ENCODE measurements at regions not wholly inside any gene's neighbourhood (a gene's known extent, or its start where the extent isn't known, plus 50 kb on each side); places are given as distances from the start of the nearest gene placed in this dataset.

DNA sequence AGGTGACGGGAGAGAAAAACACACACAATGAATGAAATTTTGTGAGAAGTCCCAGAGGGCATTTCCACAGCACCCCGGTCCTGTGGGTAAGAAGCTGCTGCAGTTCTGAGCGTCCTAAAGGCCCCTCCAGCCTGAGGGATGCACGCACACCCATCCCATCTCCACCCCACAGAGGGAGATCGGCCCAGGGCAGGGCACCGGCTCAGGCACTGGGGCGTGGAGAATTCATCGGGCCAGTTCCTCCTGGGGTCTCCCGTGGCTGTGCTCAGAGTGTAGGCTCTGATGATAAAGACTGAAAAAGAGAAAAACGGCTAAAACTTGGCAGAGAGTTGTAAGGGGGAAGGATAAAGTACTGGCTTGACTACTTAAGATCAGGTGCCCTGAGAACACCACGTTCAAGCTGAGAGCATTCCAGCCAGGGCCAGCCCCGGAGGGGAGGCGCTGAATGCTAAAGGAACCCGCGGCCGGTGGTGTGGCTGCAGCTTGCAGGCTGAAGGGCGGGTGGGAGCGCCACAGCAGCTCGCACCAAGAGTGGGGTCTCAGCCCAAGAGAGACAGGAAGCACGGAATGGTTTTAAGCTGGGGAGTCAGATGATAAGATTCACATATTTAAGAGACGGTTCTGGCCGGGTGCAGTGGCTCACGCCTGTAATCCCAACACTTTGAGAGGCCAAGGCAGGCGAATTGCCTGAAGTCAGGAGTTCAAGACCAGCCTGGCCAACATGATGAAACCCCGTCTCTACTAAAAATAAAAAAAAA is 121.9 kb upstream of the SPACA7 start:
- H3K4me3 ChIP-seq (ENCODE audit: extremely low read depth, insufficient read depth, low read length, poor library complexity, severe bottlenecking) = no peak overlapping the region
- no peaks in the 10 kb centered on the region for H3K9me3 ChIP-seq (ENCODE audit: control insufficient read depth, low read length)
- WGBS, 2 experiments (ENCODE audit: insufficient coverage in 2 of 2) = 82 to 85% methylated on average over 19 of the region's 25 CpGs
- H3K4me1 ChIP-seq (ENCODE audit: control insufficient read depth, insufficient read depth, low read length, poor library complexity, severe bottlenecking) = no peaks in the 10 kb centered on the region
- no peaks in the 10 kb centered on the region for H3K36me3 ChIP-seq (ENCODE audit: control insufficient read depth, insufficient read depth, low read length)
- H3K27ac ChIP-seq (ENCODE audit: low read depth, low read length, severe bottlenecking) = no peak overlapping the region

DNA sequence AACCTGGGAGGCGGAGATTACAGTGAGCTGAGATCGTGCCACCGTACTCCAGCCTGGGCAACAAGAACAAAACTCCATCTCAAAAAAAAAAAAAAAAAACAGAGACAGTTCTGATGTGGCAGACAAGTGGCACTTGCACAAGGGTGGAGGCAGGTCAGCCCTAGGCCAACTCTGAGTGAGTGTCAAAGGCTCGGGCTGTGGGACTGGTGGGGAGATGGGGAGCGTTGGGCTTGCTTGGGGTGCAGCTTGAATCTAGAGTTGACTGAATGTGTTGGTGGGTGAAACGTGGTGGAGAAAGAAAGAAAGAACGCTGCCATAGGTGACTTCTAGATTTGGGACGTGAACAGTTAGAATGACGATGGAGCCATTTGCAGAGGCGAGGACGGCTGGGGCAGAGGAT is 121.3 kb upstream of the SPACA7 start:
- WGBS, 2 experiments (ENCODE audit: insufficient coverage in 2 of 2) = 84 to 96% methylated on average over 5 to 9 of the region's 11 CpGs
- Histone ChIP-seq H3K9me3 (ENCODE audit: control insufficient read depth, low read length) (no peaks in the 10 kb centered on the region), H3K36me3 (ENCODE audit: control insufficient read depth, insufficient read depth, low read length) (no peaks in the 10 kb centered on the region), H3K4me1 (ENCODE audit: control insufficient read depth, insufficient read depth, low read length, poor library complexity, severe bottlenecking) (no peaks in the 10 kb centered on the region), H3K4me3 (ENCODE audit: extremely low read depth, insufficient read depth, low read length, poor library complexity, severe bottlenecking) (no peak overlapping the region), H3K27ac (ENCODE audit: low read depth, low read length, severe bottlenecking) (no peak overlapping the region)

DNA sequence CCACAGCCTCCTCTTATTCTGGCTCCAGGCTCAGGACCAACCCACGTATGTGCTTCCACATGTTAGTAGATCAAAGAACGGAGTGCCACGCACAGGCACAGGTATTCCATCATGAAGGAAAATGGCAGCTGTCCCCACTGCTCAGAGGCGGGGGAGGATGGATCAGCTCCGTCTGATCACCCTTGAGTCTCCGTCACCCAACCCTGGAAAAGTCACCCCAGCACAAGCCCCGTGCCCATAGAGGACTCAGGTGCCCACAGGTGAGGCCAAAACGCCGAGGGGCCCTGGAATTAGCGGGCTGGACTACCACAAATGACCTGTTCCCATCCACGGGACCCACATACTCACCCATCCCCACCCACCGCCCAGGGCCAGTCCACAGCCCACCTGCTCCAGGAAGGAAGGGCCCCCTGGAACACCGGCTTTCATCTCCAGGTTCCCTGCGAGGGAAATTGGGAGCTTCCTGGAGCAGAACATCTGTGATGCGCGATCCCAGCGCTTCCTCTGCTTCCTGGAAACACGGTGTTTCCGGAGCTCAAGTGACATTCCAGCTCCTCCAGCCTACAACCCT is 120.5 kb upstream of the SPACA7 start:
- H3K9me3 ChIP-seq (ENCODE audit: control insufficient read depth, low read length) = no peaks in the 10 kb centered on the region
- 86 to 90% methylated on average over 17 to 18 of the region's 19 CpGs for WGBS, 2 experiments (ENCODE audit: insufficient coverage in 2 of 2)
- no peaks in the 10 kb centered on the region for H3K4me1 ChIP-seq (ENCODE audit: control insufficient read depth, insufficient read depth, low read length, poor library complexity, severe bottlenecking)
- no peak overlapping the region for H3K27ac ChIP-seq (ENCODE audit: low read depth, low read length, severe bottlenecking)
- H3K36me3 ChIP-seq (ENCODE audit: control insufficient read depth, insufficient read depth, low read length) = no peaks in the 10 kb centered on the region
- no peak overlapping the region for H3K4me3 ChIP-seq (ENCODE audit: extremely low read depth, insufficient read depth, low read length, poor library complexity, severe bottlenecking)

DNA sequence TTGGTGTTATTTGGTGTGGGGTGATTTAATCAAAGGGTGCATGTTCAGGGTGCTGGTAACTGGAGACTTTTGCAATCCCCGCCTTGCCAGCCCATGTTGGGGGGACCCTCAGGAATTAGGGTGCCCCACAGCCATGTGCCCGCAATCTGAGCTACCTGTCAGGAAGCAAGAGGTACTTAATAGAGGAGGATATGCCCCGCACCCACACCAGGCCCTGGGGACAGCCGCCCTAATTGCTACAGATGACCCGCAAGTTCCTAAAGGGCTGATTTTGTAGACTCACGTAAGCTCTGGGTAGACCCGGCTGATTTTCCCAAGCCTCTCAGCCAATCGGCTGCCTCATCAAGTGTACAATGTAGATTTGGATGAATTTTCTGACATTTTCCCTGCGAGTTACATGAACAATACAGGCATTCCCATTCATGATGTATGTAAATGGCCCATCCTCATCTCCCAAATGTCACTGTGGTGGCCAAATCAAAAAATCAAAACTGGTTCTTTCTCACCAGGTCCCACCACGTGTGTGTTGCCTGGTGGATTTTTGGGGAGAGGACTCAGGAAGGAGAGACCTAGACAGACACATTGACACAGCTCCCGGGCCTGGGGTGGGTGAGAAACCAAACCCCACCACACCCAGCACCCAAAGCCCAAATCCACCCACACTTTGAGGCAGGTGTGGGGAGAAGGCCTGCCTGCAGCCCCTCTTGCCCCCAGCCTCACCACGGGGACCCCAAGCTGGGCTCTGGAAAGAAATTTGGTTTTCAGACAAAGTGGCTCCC is 119.2 kb upstream of the SPACA7 start:
- no peaks in the 10 kb centered on the region for H3K4me1 ChIP-seq (ENCODE audit: control insufficient read depth, insufficient read depth, low read length, poor library complexity, severe bottlenecking)
- no peaks in the 10 kb centered on the region for H3K9me3 ChIP-seq (ENCODE audit: control insufficient read depth, low read length)
- 91 to 95% methylated on average over 9 of the region's 12 CpGs for WGBS, 2 experiments (ENCODE audit: insufficient coverage in 2 of 2)
- no peak overlapping the region for H3K27ac ChIP-seq (ENCODE audit: low read depth, low read length, severe bottlenecking)
- no peaks in the 10 kb centered on the region for H3K36me3 ChIP-seq (ENCODE audit: control insufficient read depth, insufficient read depth, low read length)
- H3K4me3 ChIP-seq (ENCODE audit: extremely low read depth, insufficient read depth, low read length, poor library complexity, severe bottlenecking) = no peak overlapping the region

DNA sequence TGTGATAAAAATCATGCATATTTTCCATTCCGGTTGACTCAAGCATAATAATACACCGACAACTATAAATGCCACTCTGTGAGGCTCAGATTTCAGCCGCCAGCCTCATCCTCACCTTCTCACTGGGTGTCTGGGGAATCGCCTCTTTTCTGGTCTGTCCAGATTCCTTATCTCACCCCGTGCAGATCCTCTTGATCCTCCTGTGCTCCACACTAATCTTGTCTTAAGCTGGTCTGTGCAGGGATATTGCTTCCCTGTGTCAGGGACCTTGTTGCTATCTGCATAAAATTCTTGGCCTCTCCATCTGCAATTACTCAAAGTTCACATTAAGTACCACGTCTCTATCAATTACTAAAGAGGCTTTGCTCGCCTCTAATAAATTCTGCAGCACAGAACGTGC is 116.6 kb upstream of the SPACA7 start:
- H3K4me1 ChIP-seq (ENCODE audit: control insufficient read depth, insufficient read depth, low read length, poor library complexity, severe bottlenecking) = no peaks in the 10 kb centered on the region
- 82 to 86% methylated on average over 5 of the region's 8 CpGs for WGBS, 2 experiments (ENCODE audit: insufficient coverage in 2 of 2)

DNA sequence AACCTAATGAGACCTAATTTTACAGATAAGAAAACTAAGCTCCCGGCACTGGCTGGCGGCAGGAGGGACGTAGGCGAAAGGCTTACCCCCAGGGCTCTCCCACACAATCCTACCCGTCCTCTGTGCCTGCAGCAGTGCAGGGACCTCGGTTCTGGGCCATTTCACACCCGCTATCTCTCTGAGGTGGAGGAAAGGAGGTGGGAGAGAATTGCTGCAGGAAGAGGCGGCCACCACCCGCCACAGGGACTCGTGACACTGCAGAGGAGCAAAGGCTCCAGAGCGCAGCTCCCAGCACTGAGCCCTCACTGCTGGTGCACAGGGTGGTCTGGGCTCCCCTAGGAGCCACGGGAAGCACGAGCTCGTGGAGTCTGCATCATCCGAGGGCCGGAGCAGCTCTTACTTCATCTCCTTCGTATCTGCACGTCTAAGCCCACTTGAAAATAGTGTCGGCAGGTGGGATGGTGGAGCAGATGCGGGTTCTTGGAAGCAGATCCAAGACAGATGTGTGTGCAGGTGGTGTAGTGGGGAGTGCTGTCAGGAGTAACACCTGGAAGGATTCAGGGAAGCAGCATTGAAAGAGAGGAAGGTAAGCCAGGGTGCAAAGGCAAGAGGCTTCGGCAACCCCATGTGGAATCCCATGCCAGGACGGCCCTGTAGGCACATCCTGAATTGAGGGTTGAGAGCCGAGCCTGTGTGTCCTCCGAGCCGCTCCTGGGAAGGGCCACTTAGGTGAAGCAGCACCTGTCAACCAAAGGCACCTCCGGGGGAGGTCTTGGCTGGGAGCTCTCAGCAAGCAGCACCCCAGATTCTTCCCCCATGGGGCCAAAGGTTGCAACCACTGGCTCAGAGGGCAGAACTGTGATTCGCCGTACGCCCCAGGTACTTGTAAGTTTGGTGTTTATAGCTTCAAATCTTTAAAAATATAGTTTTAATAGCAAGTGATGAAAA is 115.8 kb upstream of the SPACA7 start:
- Histone ChIP-seq H3K36me3 (ENCODE audit: control insufficient read depth, insufficient read depth, low read length) (no peaks in the 10 kb centered on the region), H3K4me3 (ENCODE audit: extremely low read depth, insufficient read depth, low read length, poor library complexity, severe bottlenecking) (no peak overlapping the region), H3K27ac (ENCODE audit: low read depth, low read length, severe bottlenecking) (no peak overlapping the region), H3K9me3 (ENCODE audit: control insufficient read depth, low read length) (no peaks in the 10 kb centered on the region), H3K4me1 (ENCODE audit: control insufficient read depth, insufficient read depth, low read length, poor library complexity, severe bottlenecking) (no peaks in the 10 kb centered on the region)
- WGBS, 2 experiments (ENCODE audit: insufficient coverage in 2 of 2) = 90% methylated on average over 19 to 23 of the region's 29 CpGs

More for the DNA sequence above, 116.6 kb upstream of the SPACA7 start:
- no peak overlapping the region for H3K4me3 ChIP-seq (ENCODE audit: extremely low read depth, insufficient read depth, low read length, poor library complexity, severe bottlenecking)
- no peak overlapping the region for H3K27ac ChIP-seq (ENCODE audit: low read depth, low read length, severe bottlenecking)
- H3K9me3 ChIP-seq (ENCODE audit: control insufficient read depth, low read length) = no peaks in the 10 kb centered on the region
- no peaks in the 10 kb centered on the region for H3K36me3 ChIP-seq (ENCODE audit: control insufficient read depth, insufficient read depth, low read length)

DNA sequence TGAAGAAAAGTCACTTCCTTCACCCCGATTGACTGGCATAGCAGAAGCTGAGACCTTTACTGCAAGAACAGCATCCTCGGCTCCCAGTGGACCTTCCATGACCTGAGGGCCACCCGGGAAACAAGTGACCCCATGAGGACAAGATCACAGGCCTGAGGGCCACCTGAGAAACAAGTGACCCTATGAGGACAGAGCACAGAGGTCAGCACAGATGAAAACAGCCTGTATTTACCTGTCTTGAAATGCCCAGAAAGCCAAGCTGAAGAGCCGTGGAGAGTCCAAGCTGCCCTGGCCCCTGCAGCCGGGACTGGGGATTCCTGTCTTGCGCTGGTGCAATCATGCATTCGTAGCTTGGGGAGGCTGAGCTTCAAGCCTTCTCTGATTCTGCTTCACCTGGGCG is 114.2 kb upstream of the SPACA7 start:
- WGBS, 2 experiments (ENCODE audit: insufficient coverage in 2 of 2) = 87 to 93% methylated on average over 8 of the region's 8 CpGs
- Histone ChIP-seq H3K4me3 (ENCODE audit: extremely low read depth, insufficient read depth, low read length, poor library complexity, severe bottlenecking) (no peak overlapping the region), H3K4me1 (ENCODE audit: control insufficient read depth, insufficient read depth, low read length, poor library complexity, severe bottlenecking) (no peaks in the 10 kb centered on the region), H3K36me3 (ENCODE audit: control insufficient read depth, insufficient read depth, low read length) (no peaks in the 10 kb centered on the region), H3K27ac (ENCODE audit: low read depth, low read length, severe bottlenecking) (no peak overlapping the region), H3K9me3 (ENCODE audit: control insufficient read depth, low read length) (no peaks in the 10 kb centered on the region)

DNA sequence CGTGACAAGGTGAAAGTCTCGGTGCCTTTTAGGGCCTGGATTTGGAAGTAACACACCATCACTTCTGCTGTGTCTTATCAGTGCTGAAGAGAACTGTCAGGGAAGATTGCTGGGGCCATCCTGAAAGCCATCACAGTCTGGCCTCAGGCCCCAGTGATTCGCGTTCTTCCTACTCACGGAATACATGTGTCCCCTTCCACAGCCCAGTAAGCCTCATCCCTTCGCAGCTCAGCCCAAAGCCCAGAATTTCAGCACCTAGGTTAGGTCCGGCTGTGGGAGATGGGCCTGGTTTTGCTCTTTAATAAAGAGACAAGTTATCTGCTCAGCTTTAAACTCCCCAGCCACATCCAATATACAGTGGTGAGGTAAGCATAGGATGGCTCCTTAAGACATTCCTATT is 113.0 kb upstream of the SPACA7 start:
- Histone ChIP-seq H3K4me3 (ENCODE audit: extremely low read depth, insufficient read depth, low read length, poor library complexity, severe bottlenecking) (no peak overlapping the region), H3K36me3 (ENCODE audit: control insufficient read depth, insufficient read depth, low read length) (no peaks in the 10 kb centered on the region), H3K9me3 (ENCODE audit: control insufficient read depth, low read length) (no peaks in the 10 kb centered on the region), H3K27ac (ENCODE audit: low read depth, low read length, severe bottlenecking) (no peak overlapping the region), H3K4me1 (ENCODE audit: control insufficient read depth, insufficient read depth, low read length, poor library complexity, severe bottlenecking) (no peaks in the 10 kb centered on the region)
- WGBS, 2 experiments (ENCODE audit: insufficient coverage in 2 of 2) = 80 to 100% methylated on average over 4 to 5 of the region's 7 CpGs

DNA sequence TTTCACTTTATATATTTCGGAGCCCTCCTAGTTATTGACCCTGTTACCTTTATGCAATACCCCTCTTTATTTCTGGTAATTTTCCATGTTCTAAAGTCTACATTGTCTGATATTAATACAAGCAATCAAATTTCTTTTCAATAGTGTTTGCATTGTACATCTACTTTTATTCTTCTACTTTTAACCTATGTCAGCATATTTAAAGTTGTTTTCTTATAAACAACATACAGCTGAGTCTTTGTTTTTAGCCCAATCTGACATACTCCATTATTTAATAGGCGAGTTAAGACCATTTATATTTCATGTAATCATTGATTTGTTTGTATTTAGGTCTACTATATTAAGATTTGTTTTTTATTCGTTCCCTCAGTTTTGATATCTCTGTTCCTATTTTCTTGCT is 108.5 kb upstream of the SPACA7 start:
- Histone ChIP-seq H3K4me3 (ENCODE audit: extremely low read depth, insufficient read depth, low read length, poor library complexity, severe bottlenecking) (no peak overlapping the region), H3K4me1 (ENCODE audit: control insufficient read depth, insufficient read depth, low read length, poor library complexity, severe bottlenecking) (no peaks in the 10 kb centered on the region), H3K36me3 (ENCODE audit: control insufficient read depth, insufficient read depth, low read length) (no peaks in the 10 kb centered on the region), H3K27ac (ENCODE audit: low read depth, low read length, severe bottlenecking) (no peak overlapping the region), H3K9me3 (ENCODE audit: control insufficient read depth, low read length) (no peaks in the 10 kb centered on the region)
- no CpG with 5 or more reads among the region's 3 CpGs for WGBS, 2 experiments (ENCODE audit: insufficient coverage in 2 of 2)

DNA sequence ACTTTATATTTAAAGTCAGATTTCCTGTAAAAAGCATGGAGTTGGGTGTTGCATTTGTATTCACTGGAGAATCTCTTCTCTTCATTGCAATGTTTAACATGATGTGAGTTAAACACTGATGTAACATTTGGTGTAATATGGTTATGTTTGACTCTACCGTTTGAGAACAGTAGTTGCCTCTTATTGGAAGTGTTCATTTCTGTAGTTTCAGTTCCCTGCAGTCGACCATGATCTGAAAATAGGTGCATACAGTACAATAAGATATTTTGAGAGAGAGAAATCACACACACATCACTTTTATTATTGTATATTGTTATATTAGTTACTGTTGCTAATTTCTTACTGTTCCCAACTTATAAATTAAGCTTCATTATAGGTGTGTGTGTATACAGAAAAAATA is 105.2 kb upstream of the SPACA7 start:
- Histone ChIP-seq H3K36me3 (ENCODE audit: control insufficient read depth, insufficient read depth, low read length) (no peaks in the 10 kb centered on the region), H3K27ac (ENCODE audit: low read depth, low read length, severe bottlenecking) (no peak overlapping the region), H3K9me3 (ENCODE audit: control insufficient read depth, low read length) (no peaks in the 10 kb centered on the region), H3K4me3 (ENCODE audit: extremely low read depth, insufficient read depth, low read length, poor library complexity, severe bottlenecking) (no peak overlapping the region), H3K4me1 (ENCODE audit: control insufficient read depth, insufficient read depth, low read length, poor library complexity, severe bottlenecking) (no peaks in the 10 kb centered on the region)
- 86% methylated on average over 1 of the region's 2 CpGs; no CpG with 5 or more reads in 1 of the 2 experiments for WGBS, 2 experiments (ENCODE audit: insufficient coverage in 2 of 2)

Data from mesodermal cell (in vitro differentiated cells).